AG04450 (cell line): ENCODE measurements at regions not wholly inside any gene's neighbourhood (a gene's known extent, or its start where the extent isn't known, plus 50 kb on each side); places are given as distances from the start of the nearest gene placed in this dataset.

ENCODE experiments used
- CTCF ChIA-PET: fragments of 300-600, 350-600 bp; formaldehyde crosslinking; extraction: SDS; loops from one replicate; lab custom pipeline; 2022; ENCODE audit warnings: antibody characterized with exemption, inconsistent platforms; lab: Charles Lee
- POLR2A ChIA-PET: fragments of 350-600 bp; formaldehyde crosslinking; extraction: SDS; loops from one replicate; lab custom pipeline; 2021; ENCODE audit warnings: antibody characterized with exemption, inconsistent platforms; lab: Yijun Ruan, JAX
- DNase-seq: peaks from one replicate; pipeline ENCODE4 v3.0.0-alpha.2; 2011; ENCODE audit warnings: low read depth, low spot score
- H3K27ac ChIP-seq: one replicate; pipeline ENCODE4 v1.5.1; 2012; ENCODE audit warnings: low read depth, low read length, control low read depth
- H3K27me3 ChIP-seq: one replicate; pipeline ENCODE4 v1.6.0; 2012; ENCODE audit warnings: low read length; ENCODE audit not compliant: control insufficient read depth, insufficient read depth
- H3K4me3 ChIP-seq: 2 replicates; pipeline ENCODE4 v1.5.1; 2011; ENCODE audit warnings: mild to moderate bottlenecking, low read depth, low read length, control low read depth
- H3K9me3 ChIP-seq: 2 replicates; pipeline ENCODE4 v1.5.1; 2012; ENCODE audit warnings: low read length; ENCODE audit not compliant: control insufficient read depth, insufficient read depth
- TF ChIP-seq, protein P1 (sequence below): IDR thresholded peaks from 2 replicates; pipeline ENCODE4 v1.5.1; 2011; ENCODE audit warnings: low read depth, low read length, control low read depth, inconsistent platforms

DNA sequence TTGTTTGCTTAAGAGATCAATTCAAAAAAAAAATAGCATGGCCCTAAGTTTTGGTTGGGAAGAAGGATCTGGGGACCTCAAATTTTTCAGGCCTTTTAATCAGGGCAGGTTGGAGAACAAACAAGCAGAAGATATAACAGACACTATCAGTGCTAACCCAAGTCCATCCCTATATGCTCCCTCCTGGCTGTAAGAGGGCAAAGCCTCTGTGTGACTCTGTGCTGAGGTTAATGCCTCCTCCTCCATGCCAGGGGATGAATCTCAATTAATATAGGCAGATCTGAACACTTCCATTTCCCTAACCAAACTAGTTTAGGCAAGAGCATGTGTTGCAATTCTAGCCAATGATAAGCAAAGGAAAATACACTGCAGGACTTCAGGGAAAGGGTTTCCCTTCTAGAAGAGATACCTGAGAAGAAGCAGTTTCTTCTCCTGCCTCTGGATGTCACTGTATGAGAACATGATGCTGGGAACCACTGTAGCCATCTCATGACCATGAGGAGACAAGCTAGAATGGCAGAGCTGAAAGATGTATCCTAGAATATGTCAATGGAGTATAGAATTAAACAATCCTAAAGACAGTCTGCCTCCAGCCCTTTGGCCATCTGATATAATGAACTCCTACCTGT lies 76.0 kb downstream of the CHD9NB start:
- CTCF ChIA-PET = interaction anchor here (1.1 to 1.4 kb wide), 3 partner anchors 35 to 307 kb away, joined by 3 to 6 read pairs (median 4); no protein-coding TSS in a partner anchor

DNA sequence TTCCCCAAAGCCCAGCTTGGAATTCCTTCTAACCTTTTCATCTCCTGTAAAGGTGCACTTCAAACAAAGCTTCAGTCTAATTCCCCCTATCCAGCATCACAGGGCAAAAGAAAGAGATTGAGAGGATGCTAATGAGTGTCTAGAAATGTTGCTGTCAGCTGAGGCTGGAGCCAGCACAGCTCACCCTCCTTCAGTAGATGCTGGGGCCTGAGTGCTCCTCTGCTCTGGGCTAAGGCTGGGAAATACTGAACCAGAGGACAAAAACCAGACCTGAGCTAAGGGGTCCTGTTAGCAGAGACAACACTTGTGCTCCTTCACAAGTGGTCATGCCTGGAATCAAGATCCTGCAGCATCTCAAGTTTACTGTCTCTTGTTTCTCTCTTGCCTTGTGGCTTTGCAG lies 85.0 kb downstream of the CHD9NB start:
- no peak overlapping the region for H3K4me3 ChIP-seq
- H3K27ac ChIP-seq = no peak overlapping the region
- CTCF ChIA-PET = no interaction called here
- H3K27me3 ChIP-seq = no peaks in the 10 kb centered on the region
- POLR2A ChIA-PET = no interaction called here
- no peaks in the 10 kb centered on the region for H3K9me3 ChIP-seq
- no peak for DNase-seq
- TF ChIP-seq, protein P1, sequence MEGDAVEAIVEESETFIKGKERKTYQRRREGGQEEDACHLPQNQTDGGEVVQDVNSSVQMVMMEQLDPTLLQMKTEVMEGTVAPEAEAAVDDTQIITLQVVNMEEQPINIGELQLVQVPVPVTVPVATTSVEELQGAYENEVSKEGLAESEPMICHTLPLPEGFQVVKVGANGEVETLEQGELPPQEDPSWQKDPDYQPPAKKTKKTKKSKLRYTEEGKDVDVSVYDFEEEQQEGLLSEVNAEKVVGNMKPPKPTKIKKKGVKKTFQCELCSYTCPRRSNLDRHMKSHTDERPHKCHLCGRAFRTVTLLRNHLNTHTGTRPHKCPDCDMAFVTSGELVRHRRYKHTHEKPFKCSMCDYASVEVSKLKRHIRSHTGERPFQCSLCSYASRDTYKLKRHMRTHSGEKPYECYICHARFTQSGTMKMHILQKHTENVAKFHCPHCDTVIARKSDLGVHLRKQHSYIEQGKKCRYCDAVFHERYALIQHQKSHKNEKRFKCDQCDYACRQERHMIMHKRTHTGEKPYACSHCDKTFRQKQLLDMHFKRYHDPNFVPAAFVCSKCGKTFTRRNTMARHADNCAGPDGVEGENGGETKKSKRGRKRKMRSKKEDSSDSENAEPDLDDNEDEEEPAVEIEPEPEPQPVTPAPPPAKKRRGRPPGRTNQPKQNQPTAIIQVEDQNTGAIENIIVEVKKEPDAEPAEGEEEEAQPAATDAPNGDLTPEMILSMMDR = no peak

More for the DNA sequence above, 76.0 kb downstream of the CHD9NB start:
- TF ChIP-seq, protein P1 = peak; percentile 35
- no peaks in the 10 kb centered on the region for H3K27me3 ChIP-seq
- no peak for DNase-seq
- H3K9me3 ChIP-seq = no peaks in the 10 kb centered on the region
- POLR2A ChIA-PET = no interaction called here
- no peak overlapping the region for H3K27ac ChIP-seq
- no peak overlapping the region for H3K4me3 ChIP-seq

DNA sequence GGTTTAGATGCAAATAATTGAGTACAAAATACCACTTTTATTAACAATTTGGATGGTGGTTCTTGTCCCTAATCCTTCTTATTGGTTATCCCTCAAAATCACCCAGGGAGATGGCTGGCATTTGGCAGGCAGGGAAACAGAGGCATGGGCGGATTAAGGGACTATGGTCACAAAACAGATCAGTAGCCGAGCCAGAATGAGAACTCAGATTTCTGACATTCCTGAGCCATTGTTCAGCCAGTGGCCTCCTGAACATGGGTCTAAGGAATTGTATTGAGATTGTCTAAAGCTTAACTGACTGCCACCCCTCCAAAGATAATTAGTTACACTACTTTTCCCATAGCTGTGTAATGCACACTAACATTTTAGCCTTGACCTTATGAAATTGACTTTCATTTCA lies 88.4 kb downstream of the CHD9NB start:
- Histone ChIP-seq H3K27me3 (no peaks in the 10 kb centered on the region), H3K4me3 (no peak overlapping the region), H3K27ac (no peak overlapping the region), H3K9me3 (no peaks in the 10 kb centered on the region)
- ChIA-PET POLR2A (no interaction called here), CTCF (no interaction called here)
- DNase-seq = no peak
- TF ChIP-seq, protein P1 = no peak

DNA sequence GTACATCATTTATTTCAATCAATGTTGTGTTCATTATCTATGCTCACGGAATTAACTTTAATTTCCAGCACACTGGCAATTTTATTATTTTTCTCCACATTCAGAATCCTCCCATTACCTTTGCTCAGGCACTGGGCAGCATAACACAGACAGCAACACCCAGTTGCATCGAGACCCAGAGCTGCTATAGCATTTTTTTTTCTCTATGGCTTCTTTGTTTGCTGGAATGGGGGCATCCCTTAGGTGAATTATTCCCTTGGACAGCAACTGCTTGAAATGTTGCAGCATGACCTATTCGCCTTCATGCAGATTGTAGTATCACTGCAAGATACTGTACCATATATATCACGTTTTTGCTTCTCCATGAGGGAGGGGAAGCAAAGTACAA lies 88.8 kb downstream of the CHD9NB start:
- H3K27me3 ChIP-seq = no peaks in the 10 kb centered on the region
- DNase-seq = no peak
- H3K27ac ChIP-seq = no peak overlapping the region
- TF ChIP-seq, protein P1 = no peak
- H3K9me3 ChIP-seq = no peaks in the 10 kb centered on the region
- no peak overlapping the region for H3K4me3 ChIP-seq
- ChIA-PET CTCF (no interaction called here), POLR2A (no interaction called here)

DNA sequence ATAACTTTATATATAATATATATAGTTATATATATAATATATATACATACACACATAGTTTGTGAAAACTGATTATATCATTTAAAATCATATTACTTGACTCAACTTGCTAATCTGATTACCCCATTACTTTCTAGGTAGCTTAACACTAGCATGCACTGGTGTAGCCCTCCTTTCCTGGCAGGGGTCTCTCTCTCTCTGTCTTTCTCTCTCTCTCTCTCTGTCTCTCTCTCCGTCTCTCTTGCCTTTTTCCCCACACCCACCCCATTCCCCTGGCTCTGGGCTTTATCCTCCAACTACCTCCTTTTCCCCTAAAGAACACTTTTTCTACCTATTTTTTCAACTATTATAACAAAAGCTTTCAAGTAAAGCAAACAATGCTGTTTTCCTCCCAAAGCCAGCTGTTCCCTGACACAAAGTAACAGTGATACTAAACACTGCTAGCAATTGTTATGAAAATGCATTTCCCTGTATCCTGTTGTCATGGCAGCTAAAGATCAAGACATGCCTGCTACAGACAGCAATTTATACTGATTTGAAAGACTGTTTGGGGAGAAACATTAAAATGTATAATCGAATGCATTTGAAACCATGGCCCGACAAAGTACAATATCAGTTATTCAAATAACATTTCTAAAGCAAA lies 89.4 kb downstream of the CHD9NB start:
- TF ChIP-seq, protein P1 = no peak
- Histone ChIP-seq H3K27me3 (no peaks in the 10 kb centered on the region), H3K4me3 (no peak overlapping the region), H3K9me3 (no peaks in the 10 kb centered on the region), H3K27ac (no peak overlapping the region)
- ChIA-PET POLR2A (no interaction called here), CTCF (interaction anchor here (0.6 kb wide), 1 partner anchor 21 kb away, joined by 3 read pairs; no protein-coding TSS in a partner anchor)
- no peak for DNase-seq
